Hepatocyte (in vitro differentiated cells): ENCODE measurements at regions not wholly inside any gene's neighbourhood (a gene's known extent, or its start where the extent isn't known, plus 50 kb on each side); places are given as distances from the start of the nearest gene placed in this dataset.

Experiments
- DNase-seq: peaks from one replicate; pipeline ENCODE4 v3.0.0-alpha.2; 2016; ENCODE audit warnings: low spot score
- H2AFZ ChIP-seq: fragments of 200-600 bp; sonication (generic); 2 replicates; pipeline ENCODE4 v1.6.0; 2016; ENCODE audit warnings: antibody characterized with exemption, mild to moderate bottlenecking
- H3K27ac ChIP-seq: fragments of 200-600 bp; sonication (generic); 2 replicates; pipeline ENCODE4 v1.5.1; 2016; ENCODE audit warnings: mild to moderate bottlenecking
- H3K27me3 ChIP-seq: fragments of 200-600 bp; sonication (generic); 2 replicates; pipeline ENCODE4 v1.6.1; 2016
- H3K36me3 ChIP-seq: fragments of 200-600 bp; sonication (generic); replicated peaks from 2 replicates; pipeline ENCODE4 v1.5.1; 2016; ENCODE audit warnings: low read depth; ENCODE audit not compliant: insufficient read depth
- H3K4me1 ChIP-seq: fragments of 200-600 bp; sonication (generic); 2 replicates; pipeline ENCODE4 v1.5.1; 2016; ENCODE audit warnings: mild to moderate bottlenecking, moderate library complexity; ENCODE audit not compliant: insufficient read depth
- H3K4me2 ChIP-seq: fragments of 200-600 bp; sonication (generic); 2 replicates; pipeline ENCODE4 v1.6.0; 2016
- H3K4me3 ChIP-seq: fragments of 200-600 bp; sonication (generic); 2 replicates; pipeline ENCODE4 v1.5.1; 2016; ENCODE audit warnings: mild to moderate bottlenecking
- H3K79me2 ChIP-seq: fragments of 200-600 bp; sonication (generic); 2 replicates; pipeline ENCODE4 v1.6.0; 2017; ENCODE audit warnings: mild to moderate bottlenecking
- H3K9me2 ChIP-seq: fragments of 200-600 bp; sonication (generic); replicated peaks from 2 replicates; pipeline ENCODE4 v1.6.0; 2017; ENCODE audit warnings: mild to moderate bottlenecking; ENCODE audit not compliant: insufficient read depth
- H3K9me3 ChIP-seq: fragments of 200-600 bp; sonication (generic); 2 replicates; pipeline ENCODE4 v1.5.1; 2016; ENCODE audit warnings: low read depth, mild to moderate bottlenecking
- H4K20me1 ChIP-seq: fragments of 200-600 bp; sonication (generic); 2 replicates; pipeline ENCODE4 v1.6.0; 2016; ENCODE audit warnings: mild to moderate bottlenecking; ENCODE audit not compliant: insufficient read depth, poor library complexity, severe bottlenecking
- EZH2 ChIP-seq: fragments of 200-600 bp; sonication (generic); IDR thresholded peaks from 2 replicates; pipeline ENCODE4 v1.6.1; 2016; ENCODE audit warnings: antibody characterized with exemption, mild to moderate bottlenecking, borderline replicate concordance
- EZH2phosphoT487 ChIP-seq: fragments of 200-600 bp; sonication (generic); IDR thresholded peaks from one replicate; pipeline ENCODE4 v1.6.1; 2018; ENCODE audit warnings: antibody characterized with exemption, mild to moderate bottlenecking, low read depth, moderate library complexity; ENCODE audit not compliant: unreplicated experiment, severe bottlenecking
- whole genome bisulfite sequencing: methylation state at CpG from one replicate; pipeline ENCODE4 v1.1.6; 2016; ENCODE audit warnings: low lambda C conversion rate; ENCODE audit errors: missing lambda C conversion rate; 5-methylcytosine and 5-hydroxymethylcytosine counted together
- TF ChIP-seq, protein P1 (sequence below): fragments of 200-600 bp; sonication (generic); IDR thresholded peaks from 2 replicates; pipeline ENCODE4 v1.5.1; 2016; ENCODE audit warnings: antibody characterized with exemption, mild to moderate bottlenecking; ENCODE audit not compliant: poor library complexity

DNA sequence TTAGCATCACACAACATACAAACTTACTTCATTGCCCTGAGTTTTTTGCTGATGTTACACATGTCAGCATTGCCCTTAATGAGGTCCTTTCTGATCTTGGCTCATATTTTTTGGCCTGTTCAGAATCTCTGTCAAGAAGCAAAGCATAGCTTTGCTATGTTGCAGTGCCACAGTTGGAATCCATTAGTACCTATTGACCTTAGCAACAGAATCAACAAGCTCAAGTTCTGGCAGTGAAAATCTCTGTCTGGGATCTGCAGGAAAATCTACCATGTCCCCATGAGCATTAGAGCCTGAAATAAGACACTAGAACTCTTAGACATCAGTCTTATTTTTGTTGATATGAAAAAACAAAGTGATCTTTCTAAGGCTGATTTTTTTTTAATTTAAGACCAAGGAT, 105.6 kb upstream of the FHL2 start:
- H3K9me3 ChIP-seq: no peaks in the 10 kb centered on the region
- no peak overlapping the region for H2AFZ ChIP-seq
- H3K79me2 ChIP-seq: no peaks in the 10 kb centered on the region
- H4K20me1 ChIP-seq: no peaks in the 10 kb centered on the region
- H3K4me1 ChIP-seq: no peaks in the 10 kb centered on the region
- H3K9me2 ChIP-seq: no peaks in the 10 kb centered on the region
- DNase-seq: no peak
- no peak overlapping the region for H3K4me3 ChIP-seq
- no peaks in the 10 kb centered on the region for H3K36me3 ChIP-seq
- no peak overlapping the region for H3K27ac ChIP-seq
- no peak overlapping the region for H3K4me2 ChIP-seq
- no peaks in the 10 kb centered on the region for H3K27me3 ChIP-seq
- TF ChIP-seq EZH2 (no peak), EZH2phosphoT487 (no peak)
- TF ChIP-seq, protein P1, sequence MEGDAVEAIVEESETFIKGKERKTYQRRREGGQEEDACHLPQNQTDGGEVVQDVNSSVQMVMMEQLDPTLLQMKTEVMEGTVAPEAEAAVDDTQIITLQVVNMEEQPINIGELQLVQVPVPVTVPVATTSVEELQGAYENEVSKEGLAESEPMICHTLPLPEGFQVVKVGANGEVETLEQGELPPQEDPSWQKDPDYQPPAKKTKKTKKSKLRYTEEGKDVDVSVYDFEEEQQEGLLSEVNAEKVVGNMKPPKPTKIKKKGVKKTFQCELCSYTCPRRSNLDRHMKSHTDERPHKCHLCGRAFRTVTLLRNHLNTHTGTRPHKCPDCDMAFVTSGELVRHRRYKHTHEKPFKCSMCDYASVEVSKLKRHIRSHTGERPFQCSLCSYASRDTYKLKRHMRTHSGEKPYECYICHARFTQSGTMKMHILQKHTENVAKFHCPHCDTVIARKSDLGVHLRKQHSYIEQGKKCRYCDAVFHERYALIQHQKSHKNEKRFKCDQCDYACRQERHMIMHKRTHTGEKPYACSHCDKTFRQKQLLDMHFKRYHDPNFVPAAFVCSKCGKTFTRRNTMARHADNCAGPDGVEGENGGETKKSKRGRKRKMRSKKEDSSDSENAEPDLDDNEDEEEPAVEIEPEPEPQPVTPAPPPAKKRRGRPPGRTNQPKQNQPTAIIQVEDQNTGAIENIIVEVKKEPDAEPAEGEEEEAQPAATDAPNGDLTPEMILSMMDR: no peak

DNA sequence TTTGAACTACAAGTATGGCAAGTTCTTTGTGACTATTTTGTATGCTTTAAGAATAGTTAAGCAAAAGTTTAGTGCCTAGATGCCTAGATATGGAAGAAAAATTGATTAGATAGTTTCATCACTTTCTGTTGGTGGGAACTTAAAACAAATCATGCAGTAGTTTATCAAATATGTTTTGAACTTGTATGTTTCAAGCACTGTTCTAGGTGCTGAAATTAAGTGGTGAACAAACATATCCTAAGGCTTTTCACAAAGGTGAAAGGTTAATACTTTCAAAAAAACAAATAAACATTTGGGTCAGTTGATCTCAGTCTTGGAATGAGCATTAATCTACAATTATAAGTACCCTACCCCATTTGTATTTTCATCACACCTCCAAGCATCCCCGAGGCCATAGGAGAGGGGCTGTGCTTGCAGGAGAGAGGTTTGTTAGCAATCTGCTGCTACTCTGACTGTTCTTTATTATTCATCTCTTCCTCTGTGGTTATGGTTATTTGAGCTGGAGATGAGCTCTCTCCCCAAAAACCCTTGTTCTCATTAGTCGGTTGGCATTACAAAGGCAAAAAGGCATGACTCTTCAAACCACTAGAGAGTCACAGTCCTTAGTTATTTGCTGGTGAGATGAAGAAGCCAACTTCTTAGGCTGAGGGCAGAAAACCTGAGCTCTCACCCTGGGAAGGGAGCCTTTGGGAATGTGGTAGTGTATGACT, 103.9 kb upstream of the FHL2 start:
- DNase-seq: no peak
- H2AFZ ChIP-seq: no peak overlapping the region
- no peaks in the 10 kb centered on the region for H3K27me3 ChIP-seq
- no peaks in the 10 kb centered on the region for H3K79me2 ChIP-seq
- WGBS: 82% methylated on average over 2 of the region's 2 CpGs
- H3K4me1 ChIP-seq: no peaks in the 10 kb centered on the region
- no peaks in the 10 kb centered on the region for H3K9me3 ChIP-seq
- no peak overlapping the region for H3K4me3 ChIP-seq
- H4K20me1 ChIP-seq: no peaks in the 10 kb centered on the region
- H3K9me2 ChIP-seq: no peaks in the 10 kb centered on the region
- no peaks in the 10 kb centered on the region for H3K36me3 ChIP-seq
- TF ChIP-seq EZH2 (no peak), EZH2phosphoT487 (no peak)
- TF ChIP-seq, protein P1: no peak
- no peak overlapping the region for H3K27ac ChIP-seq
- H3K4me2 ChIP-seq: no peak overlapping the region

- Histone ChIP-seq H3K4me2 (no peak overlapping the region), H3K4me1 (no peaks in the 10 kb centered on the region), H3K9me3 (no peaks in the 10 kb centered on the region), H3K27ac (no peak overlapping the region), H2AFZ (no peak overlapping the region), H3K36me3 (no peaks in the 10 kb centered on the region), H4K20me1 (no peaks in the 10 kb centered on the region), H3K4me3 (no peak overlapping the region), H3K9me2 (no peaks in the 10 kb centered on the region), H3K27me3 (no peaks in the 10 kb centered on the region), H3K79me2 (no peaks in the 10 kb centered on the region)
- no peak for DNase-seq
- WGBS: 86% methylated on average over 5 of the region's 5 CpGs
- TF ChIP-seq EZH2 (no peak), EZH2phosphoT487 (no peak)
- TF ChIP-seq, protein P1: no peak
These were observed 99.5 kb upstream of the FHL2 start for GRCh38 chr2:105498281-105498846.
